ENCODE measurements at regions not wholly inside any gene's neighbourhood (a gene's known extent, or its start where the extent isn't known, plus 50 kb on each side); places are given as distances from the start of the nearest gene placed in this dataset.

DNA sequence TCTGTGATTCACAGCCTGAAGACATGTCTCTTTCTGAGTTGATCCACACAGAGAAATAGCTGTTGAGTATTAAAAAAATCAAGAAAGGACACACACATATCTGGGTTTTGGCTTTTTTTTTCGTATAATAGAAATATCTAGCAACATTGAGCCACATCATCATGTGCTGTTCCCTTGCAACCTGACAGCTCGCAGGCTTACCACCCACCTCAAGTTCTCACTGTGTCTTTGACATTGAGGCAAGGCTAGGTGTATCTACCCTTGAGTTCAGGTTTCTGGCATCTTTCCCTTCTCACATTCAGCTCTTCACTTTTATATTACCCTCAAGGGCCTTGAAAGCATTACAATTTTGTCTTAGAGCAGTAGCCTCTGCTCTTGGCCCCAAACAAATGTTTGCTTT lies 490.3 kb upstream of the KIRREL3 start:
- 0% methylated on average over 2 of the region's 2 CpGs for WGBS (ENCODE audit: missing lambda C conversion rate)
- POLR2A ChIA-PET = no interaction called here
- Histone ChIP-seq H3K4me1 (no peaks in the 10 kb centered on the region), H3K4me3 (no peak overlapping the region), H3K27ac (no peak overlapping the region), H3K4me2 (no peak overlapping the region), H3K9me3 (no peaks in the 10 kb centered on the region)
- FAIRE-seq = no peak
- ATAC-seq = no peak
- TF ChIP-seq JUN (IDR thresholded peaks at IDR 0.05) (no peak), ESRRA (IDR thresholded peaks at IDR 0.05; ENCODE audit: borderline replicate concordance, low read length) (no peak), MAFK (IDR thresholded peaks at IDR 0.05; ENCODE audit: partially characterized antibody) (no peak), CHD2 (IDR thresholded peaks at IDR 0.05; ENCODE audit: low read length, partially characterized antibody) (no peak), ZSCAN20 (CRISPR knock-in tag; IDR thresholded peaks at IDR 0.05) (no peak), ZFP36 (IDR thresholded peaks at IDR 0.05; ENCODE audit: borderline replicate concordance, partially characterized antibody) (no peak), EHMT2 (IDR thresholded peaks at IDR 0.05; ENCODE audit: low read depth) (no peak), CHD4 (IDR thresholded peaks at IDR 0.05; ENCODE audit: borderline replicate concordance) (no peak), MAZ (IDR thresholded peaks at IDR 0.05; ENCODE audit: borderline replicate concordance, low read depth, low read length) (no peak), ZC3H11A (IDR thresholded peaks at IDR 0.05) (no peak), BHLHE40 (IDR thresholded peaks at IDR 0.05; ENCODE audit: low read depth, low read length) (no peak), PHF8 (IDR thresholded peaks at IDR 0.05; ENCODE audit: borderline replicate concordance, low read depth) (no peak), CEBPB (IDR thresholded peaks at IDR 0.05) (no peak), KDM1A (IDR thresholded peaks at IDR 0.05; ENCODE audit: low read depth) (no peak)
- TF ChIP-seq, protein P1, sequence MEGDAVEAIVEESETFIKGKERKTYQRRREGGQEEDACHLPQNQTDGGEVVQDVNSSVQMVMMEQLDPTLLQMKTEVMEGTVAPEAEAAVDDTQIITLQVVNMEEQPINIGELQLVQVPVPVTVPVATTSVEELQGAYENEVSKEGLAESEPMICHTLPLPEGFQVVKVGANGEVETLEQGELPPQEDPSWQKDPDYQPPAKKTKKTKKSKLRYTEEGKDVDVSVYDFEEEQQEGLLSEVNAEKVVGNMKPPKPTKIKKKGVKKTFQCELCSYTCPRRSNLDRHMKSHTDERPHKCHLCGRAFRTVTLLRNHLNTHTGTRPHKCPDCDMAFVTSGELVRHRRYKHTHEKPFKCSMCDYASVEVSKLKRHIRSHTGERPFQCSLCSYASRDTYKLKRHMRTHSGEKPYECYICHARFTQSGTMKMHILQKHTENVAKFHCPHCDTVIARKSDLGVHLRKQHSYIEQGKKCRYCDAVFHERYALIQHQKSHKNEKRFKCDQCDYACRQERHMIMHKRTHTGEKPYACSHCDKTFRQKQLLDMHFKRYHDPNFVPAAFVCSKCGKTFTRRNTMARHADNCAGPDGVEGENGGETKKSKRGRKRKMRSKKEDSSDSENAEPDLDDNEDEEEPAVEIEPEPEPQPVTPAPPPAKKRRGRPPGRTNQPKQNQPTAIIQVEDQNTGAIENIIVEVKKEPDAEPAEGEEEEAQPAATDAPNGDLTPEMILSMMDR (IDR thresholded peaks at IDR 0.05) = no peak
- TF ChIP-seq, protein P2, sequence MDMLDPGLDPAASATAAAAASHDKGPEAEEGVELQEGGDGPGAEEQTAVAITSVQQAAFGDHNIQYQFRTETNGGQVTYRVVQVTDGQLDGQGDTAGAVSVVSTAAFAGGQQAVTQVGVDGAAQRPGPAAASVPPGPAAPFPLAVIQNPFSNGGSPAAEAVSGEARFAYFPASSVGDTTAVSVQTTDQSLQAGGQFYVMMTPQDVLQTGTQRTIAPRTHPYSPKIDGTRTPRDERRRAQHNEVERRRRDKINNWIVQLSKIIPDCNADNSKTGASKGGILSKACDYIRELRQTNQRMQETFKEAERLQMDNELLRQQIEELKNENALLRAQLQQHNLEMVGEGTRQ (IDR thresholded peaks at IDR 0.05) = no peak
- TF ChIP-seq, protein P3, sequence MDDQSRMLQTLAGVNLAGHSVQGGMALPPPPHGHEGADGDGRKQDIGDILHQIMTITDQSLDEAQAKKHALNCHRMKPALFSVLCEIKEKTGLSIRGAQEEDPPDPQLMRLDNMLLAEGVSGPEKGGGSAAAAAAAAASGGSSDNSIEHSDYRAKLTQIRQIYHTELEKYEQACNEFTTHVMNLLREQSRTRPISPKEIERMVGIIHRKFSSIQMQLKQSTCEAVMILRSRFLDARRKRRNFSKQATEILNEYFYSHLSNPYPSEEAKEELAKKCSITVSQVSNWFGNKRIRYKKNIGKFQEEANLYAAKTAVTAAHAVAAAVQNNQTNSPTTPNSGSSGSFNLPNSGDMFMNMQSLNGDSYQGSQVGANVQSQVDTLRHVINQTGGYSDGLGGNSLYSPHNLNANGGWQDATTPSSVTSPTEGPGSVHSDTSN (IDR thresholded peaks at IDR 0.05) = no peak
- TF ChIP-seq, protein P4, sequence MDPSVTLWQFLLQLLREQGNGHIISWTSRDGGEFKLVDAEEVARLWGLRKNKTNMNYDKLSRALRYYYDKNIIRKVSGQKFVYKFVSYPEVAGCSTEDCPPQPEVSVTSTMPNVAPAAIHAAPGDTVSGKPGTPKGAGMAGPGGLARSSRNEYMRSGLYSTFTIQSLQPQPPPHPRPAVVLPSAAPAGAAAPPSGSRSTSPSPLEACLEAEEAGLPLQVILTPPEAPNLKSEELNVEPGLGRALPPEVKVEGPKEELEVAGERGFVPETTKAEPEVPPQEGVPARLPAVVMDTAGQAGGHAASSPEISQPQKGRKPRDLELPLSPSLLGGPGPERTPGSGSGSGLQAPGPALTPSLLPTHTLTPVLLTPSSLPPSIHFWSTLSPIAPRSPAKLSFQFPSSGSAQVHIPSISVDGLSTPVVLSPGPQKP (IDR thresholded peaks at IDR 0.05; ENCODE audit: low read depth, low read length) = no peak
- DNase-seq (ENCODE audit: low read depth in 1 of 2, low spot score in 1 of 2) = no peak
- CTCF ChIA-PET = interaction anchor here (1.3 kb wide), 1 partner anchor 149 kb away, joined by 3 read pairs; no protein-coding TSS in a partner anchor

DNA sequence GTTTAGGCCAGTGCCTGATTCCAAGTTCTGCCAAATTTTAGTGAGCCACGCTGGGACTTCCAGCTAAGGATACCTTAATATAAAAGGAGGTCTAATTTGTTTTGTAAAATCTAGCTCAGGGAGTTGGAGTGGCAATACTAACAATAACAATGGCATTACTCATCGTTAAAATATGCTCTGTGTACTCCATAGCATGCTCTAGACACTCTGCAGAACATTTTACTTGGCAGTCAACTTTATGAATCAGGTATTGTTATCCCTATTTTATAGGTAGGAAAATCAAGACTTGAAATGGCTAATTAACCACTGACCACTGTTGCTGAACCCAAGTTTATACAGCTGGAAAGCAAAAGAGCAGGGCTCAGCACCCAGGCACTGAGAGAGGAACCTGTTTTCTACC lies 485.0 kb upstream of the KIRREL3 start:
- FAIRE-seq = no peak
- no peak overlapping the region for H3K4me3 ChIP-seq
- ATAC-seq = no peak
- ChIA-PET CTCF (no interaction called here), POLR2A (no interaction called here)
- H3K4me1 ChIP-seq = no peaks in the 10 kb centered on the region
- 0% methylated on average over 2 of the region's 2 CpGs for WGBS (ENCODE audit: missing lambda C conversion rate)
- H3K4me2 ChIP-seq = no peak overlapping the region
- H3K9me3 ChIP-seq = no peaks in the 10 kb centered on the region
- DNase-seq (ENCODE audit: low read depth in 1 of 2, low spot score in 1 of 2) = no peak
- TF ChIP-seq RFX5 (IDR thresholded peaks at IDR 0.05) = no peak
- no peak for TF ChIP-seq POLR2A (IDR thresholded peaks at IDR 0.05; ENCODE audit: low read length)
- TF ChIP-seq TFCP2L1 (CRISPR knock-in tag; IDR thresholded peaks at IDR 0.05) = no peak
- TF ChIP-seq FOSL2 (IDR thresholded peaks at IDR 0.05) = no peak
- no peak for TF ChIP-seq FOSL2 (CRISPR knock-in tag; IDR thresholded peaks at IDR 0.05)
- no peak for TF ChIP-seq MAFK (IDR thresholded peaks at IDR 0.05; ENCODE audit: partially characterized antibody)
- no peak for TF ChIP-seq RARB (CRISPR knock-in tag; IDR thresholded peaks at IDR 0.05)
- TF ChIP-seq EHF (CRISPR knock-in tag; IDR thresholded peaks at IDR 0.05) = no peak
- no peak for TF ChIP-seq MYC (IDR thresholded peaks at IDR 0.05; ENCODE audit: borderline replicate concordance, low read length)
- TF ChIP-seq NFE2L2 (conservative IDR thresholded peaks at IDR 0.05; ENCODE audit: low read length) = no peak
- no peak for TF ChIP-seq JUN (IDR thresholded peaks at IDR 0.05)
- no peak for TF ChIP-seq HOXB5 (CRISPR knock-in tag; IDR thresholded peaks at IDR 0.05)
- no peak for TF ChIP-seq CEBPB (IDR thresholded peaks at IDR 0.05)
- TF ChIP-seq ZFP36 (IDR thresholded peaks at IDR 0.05; ENCODE audit: borderline replicate concordance, partially characterized antibody) = no peak
- H3K27ac ChIP-seq = no peak overlapping the region
